ENCODE measurements at regions not wholly inside any gene's neighbourhood (a gene's known extent, or its start where the extent isn't known, plus 50 kb on each side); places are given as distances from the start of the nearest gene placed in this dataset.

DNA sequence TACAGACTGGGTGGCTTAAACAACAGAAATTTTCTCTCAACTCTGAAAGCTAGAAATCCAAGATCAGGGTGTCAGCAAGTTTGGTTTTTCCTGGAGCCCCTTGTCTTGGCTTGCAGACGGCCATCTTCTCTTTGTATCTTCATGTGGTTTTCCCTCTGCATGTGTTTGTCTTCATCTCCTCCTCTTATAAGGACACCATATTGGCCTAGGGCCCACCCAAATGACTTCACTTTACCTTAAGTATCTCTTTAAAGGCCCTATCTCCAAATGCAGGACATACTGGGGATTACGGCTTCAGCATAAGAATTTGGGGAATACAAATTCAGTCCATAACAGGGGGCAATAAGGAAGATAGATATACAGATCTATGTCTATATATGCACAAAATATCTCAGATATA, 187.9 kb downstream of the MTCL1 start:
- TF ChIP-seq, protein P1, sequence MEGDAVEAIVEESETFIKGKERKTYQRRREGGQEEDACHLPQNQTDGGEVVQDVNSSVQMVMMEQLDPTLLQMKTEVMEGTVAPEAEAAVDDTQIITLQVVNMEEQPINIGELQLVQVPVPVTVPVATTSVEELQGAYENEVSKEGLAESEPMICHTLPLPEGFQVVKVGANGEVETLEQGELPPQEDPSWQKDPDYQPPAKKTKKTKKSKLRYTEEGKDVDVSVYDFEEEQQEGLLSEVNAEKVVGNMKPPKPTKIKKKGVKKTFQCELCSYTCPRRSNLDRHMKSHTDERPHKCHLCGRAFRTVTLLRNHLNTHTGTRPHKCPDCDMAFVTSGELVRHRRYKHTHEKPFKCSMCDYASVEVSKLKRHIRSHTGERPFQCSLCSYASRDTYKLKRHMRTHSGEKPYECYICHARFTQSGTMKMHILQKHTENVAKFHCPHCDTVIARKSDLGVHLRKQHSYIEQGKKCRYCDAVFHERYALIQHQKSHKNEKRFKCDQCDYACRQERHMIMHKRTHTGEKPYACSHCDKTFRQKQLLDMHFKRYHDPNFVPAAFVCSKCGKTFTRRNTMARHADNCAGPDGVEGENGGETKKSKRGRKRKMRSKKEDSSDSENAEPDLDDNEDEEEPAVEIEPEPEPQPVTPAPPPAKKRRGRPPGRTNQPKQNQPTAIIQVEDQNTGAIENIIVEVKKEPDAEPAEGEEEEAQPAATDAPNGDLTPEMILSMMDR (IDR thresholded peaks at IDR 0.05; ENCODE audit: insufficient read depth, low read depth, low read length), result no peak
- ChIA-PET CTCF (no interaction called here), POLR2A (no interaction called here)
- Histone ChIP-seq H3K27me3 (ENCODE audit: control insufficient read depth, insufficient read depth, low read length) (no peaks in the 10 kb centered on the region), H3K36me3 (ENCODE audit: control insufficient read depth, insufficient read depth, low read length) (no peaks in the 10 kb centered on the region), H3K4me3 (ENCODE audit: low read depth, low read length) (no peak overlapping the region)
- DNase-seq (ENCODE audit: low read depth), result no peak

DNA sequence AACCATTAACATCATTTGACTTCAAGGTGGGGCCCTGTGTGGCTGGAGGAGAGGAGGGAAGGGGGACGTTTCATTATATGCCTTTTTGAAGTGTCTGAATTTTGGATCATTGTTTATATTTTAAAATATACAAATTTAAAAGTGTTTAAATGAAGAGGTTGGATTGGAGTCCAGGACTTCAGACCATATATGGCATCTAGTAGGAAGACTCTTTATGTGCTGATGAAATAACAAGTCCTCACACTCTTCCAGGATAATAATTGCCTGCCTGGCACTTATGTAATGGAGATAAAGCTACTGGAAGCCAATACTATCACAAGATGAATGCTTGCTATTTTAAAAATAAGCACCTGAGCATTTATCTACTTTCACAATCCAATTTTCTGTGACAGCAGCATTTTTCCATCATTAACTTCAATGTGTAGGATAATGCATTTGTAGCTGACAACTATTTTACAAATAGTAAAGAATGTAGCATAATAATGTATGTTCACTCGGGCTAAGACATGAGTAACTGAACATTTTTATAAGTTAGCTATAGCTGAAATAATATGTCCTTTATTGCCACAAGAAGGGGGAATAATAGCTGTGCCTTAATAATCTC, 188.4 kb downstream of the MTCL1 start:
- CTCF ChIA-PET, result no interaction called here
- Histone ChIP-seq H3K27me3 (ENCODE audit: control insufficient read depth, insufficient read depth, low read length) (no peaks in the 10 kb centered on the region), H3K36me3 (ENCODE audit: control insufficient read depth, insufficient read depth, low read length) (no peaks in the 10 kb centered on the region), H3K4me3 (ENCODE audit: low read depth, low read length) (no peak overlapping the region)
- TF ChIP-seq, protein P1 (IDR thresholded peaks at IDR 0.05; ENCODE audit: insufficient read depth, low read depth, low read length), result no peak
- DNase-seq (ENCODE audit: low read depth), result no peak
- POLR2A ChIA-PET, result no interaction called here

DNA sequence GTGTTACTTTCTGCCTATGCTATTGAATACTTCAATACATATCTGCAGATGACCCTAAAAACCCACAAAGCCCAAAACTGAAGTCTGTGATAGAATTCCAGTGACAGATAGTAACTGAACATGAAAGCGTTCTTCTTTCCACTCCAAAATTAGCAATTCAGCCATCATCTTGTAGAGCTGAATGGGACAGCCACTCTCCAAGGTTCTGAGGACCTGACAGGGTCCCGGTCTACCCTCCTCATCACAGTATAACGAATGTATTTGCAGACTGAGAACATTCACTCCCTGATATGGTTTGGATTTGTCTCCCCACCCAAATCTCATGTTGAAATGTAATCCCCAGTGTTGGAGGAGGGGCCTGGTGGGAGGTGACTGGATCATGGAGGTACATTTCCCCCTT, 189.5 kb downstream of the MTCL1 start:
- ChIA-PET POLR2A (no interaction called here), CTCF (interaction anchor here (1.9 kb wide), 1 partner anchor 93 kb away, joined by 5 read pairs; no protein-coding TSS in a partner anchor)
- no peaks in the 10 kb centered on the region for H3K36me3 ChIP-seq (ENCODE audit: control insufficient read depth, insufficient read depth, low read length)
- DNase-seq (ENCODE audit: low read depth), result no peak
- TF ChIP-seq, protein P1 (IDR thresholded peaks at IDR 0.05; ENCODE audit: insufficient read depth, low read depth, low read length), result no peak
- H3K27me3 ChIP-seq (ENCODE audit: control insufficient read depth, insufficient read depth, low read length), result no peaks in the 10 kb centered on the region
- no peak overlapping the region for H3K4me3 ChIP-seq (ENCODE audit: low read depth, low read length)

DNA sequence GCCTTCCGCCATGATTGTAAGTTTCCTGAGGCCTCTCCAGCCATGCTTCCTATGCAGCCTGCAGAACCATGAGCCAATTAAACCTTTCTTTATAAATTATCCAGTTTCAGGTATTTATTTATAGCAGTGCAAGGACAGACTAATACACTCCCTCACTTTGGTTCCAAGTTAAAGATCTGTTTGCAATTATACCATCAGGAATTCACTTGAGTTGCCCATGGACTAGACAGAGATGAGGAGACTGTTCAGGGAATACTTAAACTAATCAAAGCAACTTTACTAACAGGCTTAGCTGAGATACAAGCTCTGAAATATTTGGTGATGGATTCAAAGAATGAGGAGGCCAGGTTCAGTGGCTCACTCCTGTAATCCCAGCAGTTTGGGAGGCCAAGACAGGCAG, 190.0 kb downstream of the MTCL1 start:
- ChIA-PET CTCF (interaction anchor here (1.9 kb wide), 1 partner anchor 92 kb away, joined by 5 read pairs; no protein-coding TSS in a partner anchor), POLR2A (no interaction called here)
- Histone ChIP-seq H3K36me3 (ENCODE audit: control insufficient read depth, insufficient read depth, low read length) (no peaks in the 10 kb centered on the region), H3K27me3 (ENCODE audit: control insufficient read depth, insufficient read depth, low read length) (no peaks in the 10 kb centered on the region), H3K4me3 (ENCODE audit: low read depth, low read length) (no peak overlapping the region)
- TF ChIP-seq, protein P1 (IDR thresholded peaks at IDR 0.05; ENCODE audit: insufficient read depth, low read depth, low read length), result no peak
- no peak for DNase-seq (ENCODE audit: low read depth)

DNA sequence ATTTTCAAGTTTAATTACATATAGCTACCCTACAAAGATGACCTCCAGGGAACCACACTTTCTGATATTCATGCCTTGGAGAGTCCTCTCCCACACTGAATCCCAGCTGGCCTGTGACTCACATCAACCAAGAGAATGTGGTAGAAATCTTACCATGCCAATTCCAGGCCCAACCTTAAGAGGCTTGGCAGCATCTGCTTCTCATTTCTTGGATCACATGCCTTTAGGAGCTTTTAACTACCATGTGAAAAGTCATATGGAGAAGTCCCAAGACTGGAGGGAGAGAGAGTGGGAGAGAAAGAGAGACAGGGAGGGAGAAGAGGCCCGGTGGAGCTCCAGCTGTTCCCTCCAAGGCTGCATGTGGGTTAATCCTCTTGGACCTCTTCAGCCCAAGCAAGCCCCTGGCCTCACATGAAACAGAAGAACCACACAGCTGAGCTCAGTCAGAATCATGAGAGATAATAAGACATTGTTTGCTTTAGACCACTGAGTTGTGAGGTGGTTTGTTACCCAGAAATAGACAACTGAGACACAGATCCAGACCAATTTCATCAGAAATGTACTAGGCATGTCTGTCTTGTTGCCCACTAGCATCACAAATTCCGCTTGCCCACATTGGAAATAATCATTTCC, 190.7 kb downstream of the MTCL1 start:
- TF ChIP-seq, protein P1 (IDR thresholded peaks at IDR 0.05; ENCODE audit: insufficient read depth, low read depth, low read length), result no peak
- H3K27me3 ChIP-seq (ENCODE audit: control insufficient read depth, insufficient read depth, low read length), result no peaks in the 10 kb centered on the region
- peak; percentile 91 for DNase-seq (ENCODE audit: low read depth)
- ChIA-PET CTCF (interaction anchor here (0.5 to 1.9 kb wide), 3 partner anchors 21 to 107 kb away, joined by 3 to 5 read pairs (median 3); no protein-coding TSS in a partner anchor), POLR2A (interaction anchor here (0.6 kb wide), 1 partner anchor 37 kb away, joined by 3 read pairs; no protein-coding TSS in a partner anchor)
- no peak overlapping the region for H3K4me3 ChIP-seq (ENCODE audit: low read depth, low read length)
- no peaks in the 10 kb centered on the region for H3K36me3 ChIP-seq (ENCODE audit: control insufficient read depth, insufficient read depth, low read length)

Data from BJ (cell line).